CD4-positive, alpha-beta T cell treated with Interferon gamma for 1 hour (primary cell): ENCODE measurements at regions not wholly inside any gene's neighbourhood (a gene's known extent, or its start where the extent isn't known, plus 50 kb on each side); places are given as distances from the start of the nearest gene placed in this dataset.

ENCODE experiments used
- DNase-seq: peaks from one replicate; pipeline ENCODE4 v3.0.0-alpha.2; 2020

DNA sequence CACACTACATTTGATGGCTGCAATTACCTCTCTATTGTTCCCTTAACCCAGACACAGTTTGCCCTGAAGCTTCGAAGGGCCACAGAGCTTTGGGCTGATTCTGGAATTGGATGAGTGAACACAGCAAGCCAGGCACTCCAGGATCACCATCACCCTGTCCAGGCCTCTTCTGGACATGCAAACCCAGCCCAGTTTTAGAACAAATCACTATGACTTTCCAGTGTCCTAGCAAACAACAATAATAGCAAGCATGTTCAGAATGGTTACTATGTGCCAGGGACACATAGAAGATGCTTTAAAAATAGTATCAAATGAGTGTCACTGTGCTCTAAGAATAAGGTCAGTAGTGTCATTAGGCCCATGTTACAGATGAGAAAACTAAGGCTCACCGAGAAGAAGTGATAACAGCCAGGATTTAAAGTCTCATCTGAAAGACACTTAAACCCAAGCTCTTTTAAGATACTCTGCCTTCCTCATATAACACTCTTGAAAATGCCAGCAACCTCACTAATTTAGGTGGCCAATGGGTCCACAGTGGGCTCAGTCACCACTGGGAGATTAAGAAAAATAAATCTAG, 191.7 kb upstream of the STK17B start:
- no peak for DNase-seq

DNA sequence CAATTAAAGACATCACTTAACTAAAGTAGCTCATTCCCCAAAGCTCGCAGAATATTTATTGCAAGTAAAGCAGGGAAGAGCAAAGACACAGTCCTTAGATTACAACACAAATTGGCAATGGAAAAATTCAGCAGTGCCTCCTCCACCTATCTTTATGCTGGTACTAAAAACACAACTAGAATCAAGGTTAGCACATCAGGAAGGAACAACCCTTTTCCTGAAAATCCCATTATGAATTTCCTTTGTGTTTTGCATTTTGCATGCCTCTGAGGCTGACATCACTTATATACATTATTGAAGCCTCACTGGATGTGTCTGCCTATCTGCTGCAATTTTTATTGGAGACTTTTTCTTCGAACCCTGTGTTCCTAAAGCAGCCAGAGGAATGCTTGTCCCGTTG, 193.8 kb upstream of the STK17B start:
- no peak for DNase-seq

DNA sequence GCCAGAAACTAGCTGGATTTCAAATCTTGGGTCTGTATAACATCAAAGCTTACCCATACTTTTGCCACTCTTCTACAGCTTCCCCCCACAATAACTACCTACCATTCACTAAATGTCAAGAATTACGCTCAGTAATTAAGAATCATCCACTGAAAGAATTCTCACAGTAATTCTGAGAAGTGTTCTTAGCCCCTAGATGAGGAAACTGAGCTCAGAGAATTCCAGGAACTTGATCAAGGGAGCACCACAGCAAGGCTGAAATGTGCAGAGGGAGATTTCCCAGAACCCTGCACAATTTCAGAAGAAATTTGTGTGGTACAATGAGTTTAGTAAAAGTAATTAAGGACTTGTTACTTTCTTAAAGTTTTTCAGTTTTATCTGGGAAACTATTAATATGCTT, 194.5 kb upstream of the STK17B start:
- DNase-seq, result no peak

GRCh38 chr2:196367633-196368032, 196.3 kb upstream of the STK17B start:
- no peak for DNase-seq

- DNase-seq, result no peak
Observed at GRCh38 chr2:196368546-196369225, 197.3 kb upstream of the STK17B start.

DNA sequence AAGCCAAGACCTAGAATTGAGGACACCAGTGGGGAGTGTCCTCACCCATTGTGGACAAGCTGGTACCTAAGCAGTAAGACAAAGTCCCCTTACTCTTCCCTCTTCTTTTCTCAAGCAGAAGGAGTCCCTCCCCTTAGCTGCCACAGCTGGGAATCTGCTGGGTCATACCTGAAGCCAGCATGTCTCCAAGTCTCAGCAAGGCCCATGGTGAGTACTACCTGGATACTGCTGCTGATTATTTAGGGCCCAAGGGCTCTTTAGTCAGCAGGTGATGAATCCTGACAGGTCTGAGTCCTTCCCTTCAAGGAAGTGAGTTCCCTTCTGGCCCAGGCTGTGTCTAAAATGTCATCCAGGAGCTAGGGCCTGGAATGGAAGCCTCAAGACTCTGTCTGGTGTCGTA, 198.6 kb upstream of the STK17B start:
- DNase-seq, result no peak

- DNase-seq, result no peak
Observed at GRCh38 chr2:196370381-196370780, 199.0 kb upstream of the STK17B start.

- no peak for DNase-seq
Observed at GRCh38 chr2:196372276-196372809, 201.0 kb upstream of the STK17B start.

GRCh38 chr2:196372811-196373664, 201.7 kb upstream of the STK17B start:
- no peak for DNase-seq

- no peak for DNase-seq
Observed at GRCh38 chr2:196376984-196377877, 205.9 kb upstream of the STK17B start.

DNA sequence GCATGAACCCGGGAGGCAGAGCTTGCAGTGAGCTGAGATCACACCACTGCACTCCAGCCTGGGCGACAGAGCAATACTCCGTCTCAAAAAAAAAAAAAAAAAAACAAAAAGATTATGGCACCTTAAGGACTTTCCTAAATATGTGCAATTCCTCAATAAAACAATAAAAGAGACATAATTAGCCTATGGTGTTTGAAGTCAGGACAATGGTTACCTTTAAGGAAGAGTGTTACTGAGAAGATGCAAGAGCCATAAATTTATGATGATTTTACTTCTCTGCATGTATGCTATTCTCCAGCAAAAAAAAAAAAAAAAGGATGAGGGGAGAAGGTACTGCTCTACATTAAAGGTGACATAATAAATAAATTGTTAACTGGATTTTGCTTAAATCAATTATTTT, 208.2 kb upstream of the STK17B start:
- no peak for DNase-seq

- no peak for DNase-seq
Observed at GRCh38 chr2:196380098-196380497, 208.7 kb upstream of the STK17B start.

DNA sequence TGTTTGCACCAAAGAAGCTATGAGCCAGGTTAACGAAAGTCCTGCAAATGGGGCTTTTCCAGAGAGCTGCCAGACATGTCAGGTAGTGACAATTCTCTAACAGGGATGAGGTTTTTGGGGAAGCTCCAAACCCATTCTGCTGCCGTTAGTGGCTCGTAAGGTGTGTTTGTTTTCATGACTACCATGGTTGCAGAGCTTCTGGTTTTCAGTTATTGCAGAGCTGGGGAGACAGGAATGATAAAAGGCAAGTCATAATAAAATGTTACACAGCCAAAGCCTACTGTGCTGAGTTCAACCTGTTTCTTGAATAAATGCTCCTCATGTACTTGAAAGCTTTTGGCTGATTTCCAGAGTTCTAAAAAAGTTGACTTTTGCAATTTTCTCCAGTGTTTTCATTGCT, 209.2 kb upstream of the STK17B start:
- no peak for DNase-seq

- no peak for DNase-seq
Observed at GRCh38 chr2:196381464-196381863, 210.1 kb upstream of the STK17B start.

- DNase-seq, result no peak
Observed at GRCh38 chr2:196383799-196384198, 212.4 kb upstream of the STK17B start.

GRCh38 chr2:196384729-196385128, 213.4 kb upstream of the STK17B start:
- no peak for DNase-seq

- no peak for DNase-seq
Observed at GRCh38 chr2:196389670-196390069, 218.3 kb upstream of the STK17B start.

GRCh38 chr2:196390243-196391148, 219.1 kb upstream of the STK17B start:
- no peak for DNase-seq

DNA sequence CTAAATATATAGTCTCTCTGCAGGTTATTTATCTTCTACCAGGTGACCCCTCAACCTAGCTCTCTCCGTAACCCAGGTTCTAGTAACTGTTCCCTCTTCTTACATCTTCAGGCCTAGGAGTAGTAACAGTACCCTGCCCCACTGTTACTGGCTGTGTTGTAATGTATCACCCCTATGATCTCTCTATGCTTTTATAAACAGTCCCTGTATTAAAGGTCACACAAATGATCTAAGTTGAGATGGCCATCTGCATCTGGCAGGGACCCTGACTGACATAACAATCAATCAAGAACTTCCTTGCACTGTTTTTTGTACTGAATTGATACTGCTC, 219.7 kb upstream of the STK17B start:
- no peak for DNase-seq

- no peak for DNase-seq
Observed at GRCh38 chr2:196399096-196399495, 227.7 kb upstream of the STK17B start.
